SU-DHL-6 (cell line): ENCODE measurements at regions not wholly inside any gene's neighbourhood (a gene's known extent, or its start where the extent isn't known, plus 50 kb on each side); places are given as distances from the start of the nearest gene placed in this dataset.

ENCODE experiments used
- H2AFZ ChIP-seq: fragments of 200-600 bp; sonication (generic); 2 replicates; pipeline ENCODE4 v1.6.1; 2014; ENCODE audit warnings: low read depth, mild to moderate bottlenecking, moderate library complexity, mixed read lengths, antibody characterized with exemption, low read length; ENCODE audit not compliant: severe bottlenecking
- H3F3A ChIP-seq: fragments of 200-600 bp; shearing (Covaris generic); 2 replicates; pipeline ENCODE4 v1.6.0; 2016; ENCODE audit warnings: antibody characterized with exemption, mild to moderate bottlenecking; ENCODE audit not compliant: insufficient read depth
- H3K27ac ChIP-seq: fragments of 200-600 bp; sonication (generic); 2 replicates; pipeline ENCODE4 v1.5.1; 2016; ENCODE audit warnings: low read depth, mild to moderate bottlenecking, low read length, moderate library complexity, mixed read lengths
- H3K27me3 ChIP-seq: fragments of 200-600 bp; sonication (generic), shearing (Covaris generic); 2 replicates; pipeline ENCODE4 v1.6.0; 2014; ENCODE audit warnings: mild to moderate bottlenecking, low read length
- H3K36me3 ChIP-seq: fragments of 200-600 bp; sonication (generic); 2 replicates; pipeline ENCODE4 v1.6.1; 2014; ENCODE audit warnings: mild to moderate bottlenecking, low read length, mixed read lengths
- H3K4me2 ChIP-seq: fragments of 300-600, 200-600 bp; shearing (Covaris generic), sonication (generic); 2 replicates; pipeline ENCODE4 v1.6.0; 2014; ENCODE audit warnings: low read length, low read depth, mild to moderate bottlenecking; ENCODE audit not compliant: poor library complexity, severe bottlenecking
- H3K4me3 ChIP-seq: fragments of 200-600 bp; sonication (generic); 2 replicates; pipeline ENCODE4 v1.5.1; 2014; ENCODE audit warnings: antibody characterized with exemption, low read length, mild to moderate bottlenecking, mixed read lengths; ENCODE audit not compliant: insufficient read depth, poor library complexity, severe bottlenecking
- H3K79me2 ChIP-seq: fragments of 200-600 bp; sonication (generic); 2 replicates; pipeline ENCODE4 v1.6.1; 2014; ENCODE audit warnings: mild to moderate bottlenecking, low read length, moderate library complexity; ENCODE audit not compliant: insufficient read depth
- H3K9ac ChIP-seq: fragments of 200-600 bp; sonication (generic); 2 replicates; pipeline ENCODE4 v1.7.0; 2014; ENCODE audit warnings: mild to moderate bottlenecking, low read length
- H3K9me2 ChIP-seq: fragments of 200-600 bp; sonication (generic); replicated peaks from 2 replicates; pipeline ENCODE4 v1.6.1; 2014; ENCODE audit warnings: low read length; ENCODE audit not compliant: insufficient read depth
- H3K9me3 ChIP-seq: fragments of 200-600 bp; sonication (generic); 2 replicates; pipeline ENCODE4 v1.6.1; 2014; ENCODE audit warnings: low read length, mixed read lengths; ENCODE audit not compliant: insufficient read depth
- H4K20me1 ChIP-seq: fragments of 200-600 bp; sonication (generic); 2 replicates; pipeline ENCODE4 v1.6.1; 2014; ENCODE audit warnings: low read depth, mild to moderate bottlenecking, antibody characterized with exemption, low read length, moderate library complexity, mixed read lengths
- EZH2phosphoT487 ChIP-seq: fragments of 200-600 bp; sonication (generic), shearing (Covaris generic); conservative IDR thresholded peaks from 2 replicates; pipeline ENCODE4 v1.6.1; 2018; ENCODE audit warnings: mild to moderate bottlenecking, antibody characterized with exemption, low read length, moderate library complexity, mixed read lengths
- TF ChIP-seq, protein P1 (sequence below): fragments of 200-600 bp; sonication (generic); IDR thresholded peaks from one replicate; pipeline ENCODE4 v1.5.1; 2017; ENCODE audit warnings: antibody characterized with exemption, mild to moderate bottlenecking, low read length, moderate library complexity; ENCODE audit not compliant: insufficient read depth, poor library complexity, severe bottlenecking

DNA sequence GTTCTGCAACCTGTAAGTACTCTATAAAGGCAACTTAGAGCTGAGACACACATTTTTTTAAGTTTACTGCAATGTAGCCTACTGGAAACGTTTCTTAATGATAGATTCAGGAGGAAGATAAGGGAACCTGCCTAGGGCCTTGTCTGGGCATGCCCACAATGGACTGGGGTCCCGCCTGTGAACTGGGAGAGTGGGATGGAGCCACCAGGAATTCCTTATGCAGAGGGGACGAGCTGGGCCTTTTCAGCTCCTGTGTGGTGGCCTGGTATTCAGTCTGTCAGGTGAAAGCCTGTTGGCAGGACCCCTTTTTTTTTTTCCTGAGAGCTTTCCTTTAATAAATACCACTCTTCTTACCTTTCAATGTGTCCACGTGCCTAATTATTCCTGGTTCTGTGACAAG is 384.4 kb upstream of the ZWINT start:
- Histone ChIP-seq H3K9ac (no peak overlapping the region), H3K79me2 (no peaks in the 10 kb centered on the region), H3F3A (no peaks in the 10 kb centered on the region), H4K20me1 (no peaks in the 10 kb centered on the region), H3K9me2 (no peaks in the 10 kb centered on the region), H3K4me3 (no peak overlapping the region), H3K4me2 (no peak overlapping the region), H3K27me3 (no peaks in the 10 kb centered on the region), H3K27ac (no peak overlapping the region), H2AFZ (no peak overlapping the region), H3K9me3 (no peaks in the 10 kb centered on the region), H3K36me3 (no peaks in the 10 kb centered on the region)
- TF ChIP-seq, protein P1, sequence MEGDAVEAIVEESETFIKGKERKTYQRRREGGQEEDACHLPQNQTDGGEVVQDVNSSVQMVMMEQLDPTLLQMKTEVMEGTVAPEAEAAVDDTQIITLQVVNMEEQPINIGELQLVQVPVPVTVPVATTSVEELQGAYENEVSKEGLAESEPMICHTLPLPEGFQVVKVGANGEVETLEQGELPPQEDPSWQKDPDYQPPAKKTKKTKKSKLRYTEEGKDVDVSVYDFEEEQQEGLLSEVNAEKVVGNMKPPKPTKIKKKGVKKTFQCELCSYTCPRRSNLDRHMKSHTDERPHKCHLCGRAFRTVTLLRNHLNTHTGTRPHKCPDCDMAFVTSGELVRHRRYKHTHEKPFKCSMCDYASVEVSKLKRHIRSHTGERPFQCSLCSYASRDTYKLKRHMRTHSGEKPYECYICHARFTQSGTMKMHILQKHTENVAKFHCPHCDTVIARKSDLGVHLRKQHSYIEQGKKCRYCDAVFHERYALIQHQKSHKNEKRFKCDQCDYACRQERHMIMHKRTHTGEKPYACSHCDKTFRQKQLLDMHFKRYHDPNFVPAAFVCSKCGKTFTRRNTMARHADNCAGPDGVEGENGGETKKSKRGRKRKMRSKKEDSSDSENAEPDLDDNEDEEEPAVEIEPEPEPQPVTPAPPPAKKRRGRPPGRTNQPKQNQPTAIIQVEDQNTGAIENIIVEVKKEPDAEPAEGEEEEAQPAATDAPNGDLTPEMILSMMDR, result no peak
- TF ChIP-seq EZH2phosphoT487, result no peak

DNA sequence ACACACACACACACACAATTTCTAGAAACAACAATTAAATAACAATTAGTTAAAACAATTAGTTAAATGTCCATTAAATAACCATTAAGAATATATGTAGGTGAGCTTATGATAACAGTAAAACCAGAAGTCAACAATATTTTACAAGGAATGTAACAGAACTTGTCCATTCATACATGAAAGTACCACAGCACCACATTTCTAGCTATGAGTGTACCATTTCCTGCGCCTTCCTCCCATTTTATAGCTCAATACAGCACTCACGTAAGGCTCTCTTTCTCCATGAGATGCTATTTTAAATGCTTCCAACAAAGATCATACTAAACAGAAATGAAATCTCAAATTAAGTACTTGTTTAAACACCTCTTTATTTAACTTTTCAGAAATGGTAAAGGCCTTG is 367.3 kb upstream of the ZWINT start:
- Histone ChIP-seq H3K4me2 (no peak overlapping the region), H3K79me2 (no peaks in the 10 kb centered on the region), H2AFZ (no peak overlapping the region), H3K27me3 (no peaks in the 10 kb centered on the region), H3F3A (no peaks in the 10 kb centered on the region), H3K9me2 (no peaks in the 10 kb centered on the region), H3K36me3 (no peaks in the 10 kb centered on the region), H3K9me3 (no peaks in the 10 kb centered on the region), H3K27ac (no peak overlapping the region), H3K9ac (no peak overlapping the region), H3K4me3 (no peak overlapping the region), H4K20me1 (no peaks in the 10 kb centered on the region)
- TF ChIP-seq EZH2phosphoT487, result no peak
- TF ChIP-seq, protein P1, result no peak

DNA sequence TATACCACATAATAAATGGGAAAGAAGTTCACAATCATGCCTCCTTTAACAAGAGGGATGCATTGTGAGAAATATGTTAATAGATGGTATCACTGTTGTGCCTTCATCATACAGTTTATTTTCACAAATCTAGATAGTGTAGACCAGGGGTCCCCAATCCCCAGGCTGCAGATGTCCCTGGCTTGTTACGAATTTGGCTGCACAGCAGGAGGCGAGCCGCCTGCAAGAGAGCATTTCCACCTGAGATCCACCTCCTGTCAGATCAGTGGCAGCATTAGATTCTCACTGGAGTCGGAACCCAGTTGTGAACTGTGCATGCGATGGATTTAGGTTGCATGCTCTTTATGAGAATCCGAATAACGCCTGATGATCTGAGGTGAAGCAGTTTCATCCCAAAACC is 361.9 kb upstream of the ZWINT start:
- H3F3A ChIP-seq, result no peaks in the 10 kb centered on the region

DNA sequence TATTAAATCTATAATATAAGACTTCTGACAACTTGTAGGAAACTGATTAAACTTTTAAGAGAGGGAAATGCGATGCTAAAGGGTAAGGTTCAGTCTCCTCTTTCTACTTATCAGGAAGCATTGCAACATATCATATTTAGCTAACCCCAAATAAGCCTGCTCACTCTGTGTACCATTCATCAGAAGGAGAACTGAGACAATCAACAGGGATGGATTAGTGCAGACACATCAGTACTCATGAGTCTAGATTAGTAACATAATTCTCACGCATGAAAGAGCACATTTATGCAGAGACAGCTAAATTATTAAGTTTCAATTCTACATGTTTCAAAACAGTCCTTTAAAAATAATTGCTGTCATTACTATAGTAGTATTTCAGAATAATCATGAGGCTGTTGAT is 354.2 kb upstream of the ZWINT start:
- no peak overlapping the region for H2AFZ ChIP-seq
- no peaks in the 10 kb centered on the region for H3K9me2 ChIP-seq
- H3K27ac ChIP-seq, result no peak overlapping the region
- no peak overlapping the region for H3K9ac ChIP-seq
- H3K9me3 ChIP-seq, result no peaks in the 10 kb centered on the region
- H3K79me2 ChIP-seq, result no peaks in the 10 kb centered on the region
- H3K27me3 ChIP-seq, result no peaks in the 10 kb centered on the region
- no peak overlapping the region for H3K4me3 ChIP-seq
- H3K36me3 ChIP-seq, result no peaks in the 10 kb centered on the region
- no peaks in the 10 kb centered on the region for H3F3A ChIP-seq
- H4K20me1 ChIP-seq, result no peaks in the 10 kb centered on the region
- TF ChIP-seq, protein P1, result no peak
- no peak for TF ChIP-seq EZH2phosphoT487
- no peak overlapping the region for H3K4me2 ChIP-seq

More for the DNA sequence above, 361.9 kb upstream of the ZWINT start:
- no peak overlapping the region for H3K4me3 ChIP-seq
- no peak overlapping the region for H3K4me2 ChIP-seq
- no peaks in the 10 kb centered on the region for H3K9me2 ChIP-seq
- no peaks in the 10 kb centered on the region for H3K9me3 ChIP-seq
- no peaks in the 10 kb centered on the region for H4K20me1 ChIP-seq
- no peak overlapping the region for H3K9ac ChIP-seq
- no peaks in the 10 kb centered on the region for H3K27me3 ChIP-seq
- no peak for TF ChIP-seq EZH2phosphoT487
- H3K27ac ChIP-seq, result no peak overlapping the region
- H3K36me3 ChIP-seq, result no peaks in the 10 kb centered on the region
- no peaks in the 10 kb centered on the region for H3K79me2 ChIP-seq
- H2AFZ ChIP-seq, result no peak overlapping the region
